H1 (cell line): ENCODE measurements at regions not wholly inside any gene's neighbourhood (a gene's known extent, or its start where the extent isn't known, plus 50 kb on each side); places are given as distances from the start of the nearest gene placed in this dataset.

ENCODE experiments used
- ATF3 ChIP-seq: IDR thresholded peaks from 2 replicates; pipeline ENCODE4 v1.6.1; 2011; ENCODE audit warnings: low read depth, mild to moderate bottlenecking, low read length; ENCODE audit not compliant: insufficient read depth
- EGR1 ChIP-seq: IDR thresholded peaks from 2 replicates; pipeline ENCODE4 v1.6.1; 2011; ENCODE audit warnings: low read depth, low read length, borderline replicate concordance
- HDAC6 ChIP-seq: IDR thresholded peaks from one replicate; pipeline ENCODE4 v1.7.1; 2012; ENCODE audit warnings: low read depth, mild to moderate bottlenecking, inconsistent platforms, low read length, moderate library complexity
- TBP ChIP-seq: IDR thresholded peaks from 2 replicates; pipeline ENCODE4 v1.6.1; 2011; ENCODE audit warnings: low read depth, low read length, improper control_type of control experiment
- TF ChIP-seq, protein P1 (sequence below): IDR thresholded peaks from 2 replicates; pipeline ENCODE4 v1.6.1; 2012; ENCODE audit warnings: low read length, inconsistent platforms

DNA sequence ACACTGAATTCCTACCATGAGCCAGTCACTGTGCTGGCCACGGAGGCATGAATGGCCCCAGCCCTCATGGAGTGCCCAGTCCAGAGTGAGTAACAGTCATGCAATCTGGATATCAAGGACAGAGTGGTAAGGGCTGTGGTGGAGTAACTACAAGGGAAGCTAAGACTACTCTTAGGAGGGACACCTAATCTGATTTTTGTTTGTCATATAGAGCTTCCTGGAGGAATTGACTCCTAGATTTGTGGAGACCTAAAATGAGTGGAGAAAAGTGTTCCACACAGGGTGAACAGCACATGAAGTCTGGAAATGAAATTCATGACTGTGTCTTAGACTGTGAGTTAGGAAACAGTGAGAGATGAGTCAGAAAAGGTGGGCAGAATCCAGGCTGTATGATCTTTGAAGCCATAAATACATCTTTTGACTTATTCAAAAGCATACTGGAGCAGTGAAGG is 219.9 kb downstream of the NFKBIZ start (continued):
- no peak for TF ChIP-seq EGR1
- TF ChIP-seq ATF3, result no peak
- no peak for TF ChIP-seq HDAC6
- TF ChIP-seq TBP, result no peak
- TF ChIP-seq, protein P1, sequence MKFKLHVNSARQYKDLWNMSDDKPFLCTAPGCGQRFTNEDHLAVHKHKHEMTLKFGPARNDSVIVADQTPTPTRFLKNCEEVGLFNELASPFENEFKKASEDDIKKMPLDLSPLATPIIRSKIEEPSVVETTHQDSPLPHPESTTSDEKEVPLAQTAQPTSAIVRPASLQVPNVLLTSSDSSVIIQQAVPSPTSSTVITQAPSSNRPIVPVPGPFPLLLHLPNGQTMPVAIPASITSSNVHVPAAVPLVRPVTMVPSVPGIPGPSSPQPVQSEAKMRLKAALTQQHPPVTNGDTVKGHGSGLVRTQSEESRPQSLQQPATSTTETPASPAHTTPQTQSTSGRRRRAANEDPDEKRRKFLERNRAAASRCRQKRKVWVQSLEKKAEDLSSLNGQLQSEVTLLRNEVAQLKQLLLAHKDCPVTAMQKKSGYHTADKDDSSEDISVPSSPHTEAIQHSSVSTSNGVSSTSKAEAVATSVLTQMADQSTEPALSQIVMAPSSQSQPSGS, result no peak
